GM21576 (cell line): ENCODE measurements at regions not wholly inside any gene's neighbourhood (a gene's known extent, or its start where the extent isn't known, plus 50 kb on each side); places are given as distances from the start of the nearest gene placed in this dataset.

Source experiments
- ATAC-seq: cut with Tn5 transposase; IDR thresholded peaks from one replicate; pipeline ENCODE4 v1.9.1; 2021; ENCODE audit warnings: mild to moderate bottlenecking, moderate library complexity; ENCODE audit not compliant: unreplicated experiment

DNA sequence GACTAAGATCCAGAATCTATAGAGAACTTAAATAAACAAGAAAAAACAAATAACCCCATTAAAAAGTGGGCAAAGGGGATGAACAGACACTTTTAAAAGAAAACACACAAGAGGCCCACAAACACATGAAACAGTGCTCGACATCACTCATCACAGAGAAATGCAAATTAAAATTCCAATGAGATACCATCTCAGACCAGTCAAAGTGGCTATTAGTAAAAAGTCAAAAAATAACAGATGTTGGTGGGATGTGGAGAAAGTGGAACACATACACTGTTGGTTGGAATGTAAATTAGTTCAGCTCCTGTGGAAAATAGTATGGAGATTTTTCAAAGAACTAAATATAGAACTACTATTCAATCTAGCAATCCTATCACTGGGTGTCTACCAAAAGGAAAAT lies 143.1 kb downstream of the IFI44 start:
- ATAC-seq: no peak

DNA sequence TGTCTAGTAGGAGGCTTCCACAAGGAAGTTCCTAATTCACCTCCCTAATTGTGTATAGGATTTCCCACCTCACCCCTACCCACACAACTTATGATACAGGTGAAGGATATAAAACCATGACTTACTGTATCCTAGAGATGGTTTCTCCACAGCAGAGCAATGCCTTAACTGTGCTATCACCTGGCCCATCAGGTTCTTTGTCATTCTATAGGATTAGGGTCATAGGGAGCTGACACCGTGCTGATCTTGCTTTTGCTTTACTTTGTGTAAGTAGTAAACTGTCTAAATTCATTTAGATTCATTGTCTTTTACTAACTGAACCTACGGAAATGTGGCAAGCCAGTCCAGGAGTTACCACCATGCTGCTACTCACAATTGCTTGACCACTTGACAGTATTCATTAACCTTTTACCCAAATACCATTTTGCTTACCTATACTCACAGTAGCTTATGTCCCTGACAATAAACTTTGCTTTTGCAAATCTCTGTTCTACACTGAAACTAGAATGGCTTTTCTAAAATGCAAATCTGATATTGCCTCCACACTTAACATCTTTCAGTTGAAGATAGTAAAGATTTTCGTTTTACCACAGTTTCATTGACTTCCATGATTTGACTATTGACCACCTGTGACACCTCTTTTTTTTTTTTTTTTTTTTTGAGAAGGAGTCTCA lies 147.6 kb downstream of the IFI44 start:
- ATAC-seq: peak; percentile 55

DNA sequence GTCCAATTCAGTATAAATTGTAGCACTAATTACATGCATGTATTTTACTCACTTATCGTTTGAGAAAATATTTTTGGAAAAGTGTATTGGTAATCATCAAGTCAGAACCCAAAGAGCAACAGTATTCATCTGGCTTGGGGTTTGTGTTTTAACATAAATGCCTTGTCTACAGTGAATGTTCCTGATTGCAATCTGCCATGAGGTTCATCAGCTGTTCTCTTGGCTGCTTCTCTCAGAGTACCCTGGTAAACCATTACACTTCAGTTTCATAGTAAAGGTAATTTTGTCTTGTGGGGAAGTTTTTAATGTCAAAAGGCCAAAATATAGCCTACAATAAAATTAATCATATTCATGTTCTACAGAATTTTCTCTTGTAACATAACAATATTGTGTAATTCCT lies 150.3 kb downstream of the IFI44 start:
- ATAC-seq: no peak

DNA sequence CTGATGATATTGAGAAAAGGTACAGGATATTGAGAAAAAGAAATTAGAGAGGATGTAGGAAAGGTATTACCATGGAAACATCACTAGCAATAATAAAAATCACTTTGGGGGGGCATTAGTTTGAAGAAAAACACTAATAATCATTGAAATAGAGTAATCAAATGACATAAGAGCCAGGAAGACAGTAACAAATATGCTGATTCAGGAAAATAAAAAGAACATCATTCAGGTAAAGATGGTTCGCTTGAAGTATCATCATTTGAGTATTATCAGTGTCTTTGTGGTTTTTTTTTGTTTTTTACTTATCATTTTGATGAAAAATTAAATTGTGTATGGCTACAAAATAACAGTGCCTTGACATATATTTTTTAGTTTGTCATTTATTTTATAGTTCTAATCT lies 164.5 kb downstream of the IFI44 start:
- ATAC-seq: no peak

DNA sequence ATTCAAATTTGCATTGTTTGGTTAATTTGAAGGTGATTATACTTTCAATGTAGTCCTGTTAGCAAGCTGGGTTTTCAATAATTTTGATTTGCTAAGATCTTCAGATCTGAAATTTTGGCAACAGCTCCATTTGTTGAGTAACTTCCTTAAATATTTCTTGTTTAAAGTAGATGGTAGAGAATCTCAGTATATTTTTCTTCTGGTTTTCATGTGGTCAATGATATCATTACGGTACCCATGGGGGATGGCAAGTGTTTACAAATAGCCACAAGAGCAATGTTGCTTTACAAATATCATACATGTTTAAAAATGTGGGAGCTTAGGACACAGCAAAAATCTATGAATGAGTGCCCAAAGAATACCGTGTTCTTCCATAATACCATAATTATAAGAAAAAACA lies 175.9 kb downstream of the IFI44 start:
- ATAC-seq: no peak

DNA sequence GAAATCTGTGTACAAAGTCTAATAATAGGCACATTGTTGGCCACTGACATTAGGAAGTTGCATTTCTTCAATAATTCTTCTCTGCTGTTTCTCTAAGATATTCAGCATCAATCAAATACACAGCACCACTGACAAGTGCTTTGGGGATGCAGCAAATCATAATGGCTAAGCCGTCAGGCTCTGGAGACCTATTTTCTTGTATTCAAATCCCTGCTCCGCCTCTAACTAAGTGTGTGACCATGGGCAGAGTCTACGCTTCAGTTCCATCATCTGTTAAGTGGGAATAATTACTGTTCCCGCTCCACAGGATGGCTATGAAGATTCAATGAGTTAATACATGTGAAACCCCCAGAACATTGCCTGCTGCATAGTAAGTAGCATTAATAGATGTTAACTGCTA lies 176.9 kb downstream of the ADGRL4 start:
- ATAC-seq: no peak

DNA sequence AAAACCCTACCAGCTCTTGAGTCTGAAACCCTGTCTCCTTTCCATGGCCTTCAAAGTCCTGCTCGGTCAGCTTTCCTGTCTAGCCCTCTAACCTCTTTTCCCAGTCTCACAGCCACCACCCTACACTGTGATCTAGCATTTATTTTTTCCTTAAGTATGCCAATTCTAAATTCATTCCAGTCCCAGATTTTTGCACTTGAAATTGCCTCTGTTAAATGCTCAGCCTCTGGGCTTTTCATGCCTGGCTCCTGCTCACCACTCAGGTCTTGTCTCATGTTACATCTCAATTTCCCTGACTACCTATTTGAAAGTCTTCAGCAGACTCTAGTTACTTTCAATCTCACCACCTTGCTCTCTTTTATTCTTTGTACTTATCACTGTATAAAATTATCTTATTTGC lies 176.2 kb downstream of the ADGRL4 start:
- ATAC-seq: no peak

DNA sequence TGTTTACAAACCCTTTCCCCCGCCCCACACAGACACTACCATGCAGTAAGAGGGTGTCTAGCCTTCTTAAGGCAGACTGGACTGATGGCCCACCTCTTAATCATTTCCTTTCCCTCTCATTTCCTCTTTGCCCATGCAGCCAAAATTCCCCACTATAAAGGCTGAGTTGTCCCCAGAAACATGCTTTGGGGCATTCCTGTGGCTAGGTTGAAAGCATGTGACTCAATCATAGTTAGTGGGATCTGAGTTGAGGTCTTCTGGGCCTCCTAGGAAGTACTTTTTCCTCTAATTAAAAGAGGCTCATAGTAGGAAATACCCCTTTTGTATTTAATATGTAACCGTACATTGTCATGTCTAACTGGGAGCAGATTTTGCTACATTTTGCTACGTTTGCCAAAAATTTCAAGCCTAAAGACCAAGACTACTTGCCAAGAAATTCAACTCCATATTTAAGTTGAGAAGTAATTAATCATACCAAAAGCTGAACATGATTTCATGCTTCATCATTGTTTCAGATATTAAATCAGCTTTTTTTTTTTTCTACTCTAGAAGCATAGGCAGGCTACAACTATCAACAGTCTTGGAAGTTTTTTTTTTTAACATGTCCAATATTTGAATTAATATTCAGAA lies 174.7 kb downstream of the ADGRL4 start:
- no peak for ATAC-seq

DNA sequence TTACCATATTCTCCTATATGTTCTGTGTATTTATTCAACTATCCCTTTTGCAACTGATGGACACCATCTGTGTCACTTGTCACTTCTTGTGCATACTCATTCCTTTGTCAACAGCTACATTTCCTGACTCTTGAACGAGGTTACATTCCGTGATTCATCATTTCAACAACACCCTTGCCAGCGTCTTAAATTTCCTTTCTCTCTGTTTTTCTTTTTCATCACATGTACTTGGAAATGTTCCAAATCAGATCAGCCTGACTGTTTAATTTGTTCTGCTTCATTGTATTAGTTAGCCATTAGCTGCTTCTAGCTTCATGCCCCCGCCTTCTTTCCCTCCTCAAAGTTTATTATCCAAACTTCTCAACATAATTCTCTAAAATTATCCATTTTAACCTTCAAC lies 173.0 kb downstream of the ADGRL4 start:
- no peak for ATAC-seq

DNA sequence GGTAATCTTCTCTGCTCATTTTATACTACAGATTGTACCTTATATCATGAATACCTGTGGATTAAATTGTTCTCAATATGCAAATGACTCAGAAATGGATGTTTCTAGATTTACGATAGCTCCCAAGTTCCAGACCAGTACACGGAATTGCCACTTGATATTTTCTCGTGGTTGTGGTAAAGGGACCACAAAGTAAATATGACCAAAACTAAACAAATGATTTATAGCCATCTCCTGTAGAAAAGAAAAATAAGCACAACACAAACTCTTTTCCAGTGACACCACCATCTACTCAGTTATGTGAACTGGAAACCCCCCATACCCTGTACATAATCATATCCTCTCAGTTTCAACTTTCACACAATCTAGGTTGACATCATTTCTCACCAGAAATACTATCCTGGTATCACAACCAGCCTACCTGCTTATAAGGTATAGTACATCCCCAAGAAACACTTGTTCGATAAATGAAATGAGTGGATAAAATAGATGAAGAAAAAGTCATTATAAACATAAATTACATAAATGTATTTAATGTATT lies 172.3 kb downstream of the ADGRL4 start:
- no peak for ATAC-seq

DNA sequence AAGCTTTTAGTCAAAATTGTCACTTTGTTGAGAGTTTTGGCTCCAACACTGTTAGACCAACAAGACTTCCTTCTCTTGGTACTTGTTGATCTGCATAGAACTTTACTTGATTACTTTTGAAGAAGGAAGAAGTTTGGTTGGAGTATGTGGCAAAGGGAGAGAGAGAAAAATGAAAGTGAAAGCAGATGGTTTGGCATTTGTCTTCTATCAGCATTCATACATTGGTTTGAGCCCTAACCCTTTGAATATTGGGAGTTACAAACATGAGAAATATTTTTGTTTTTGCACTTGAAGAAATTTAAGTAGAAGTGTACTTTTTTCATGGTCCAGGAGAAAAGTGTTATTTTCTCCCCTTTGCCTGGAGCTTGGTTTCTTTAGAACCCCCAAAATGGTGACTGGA lies 169.8 kb downstream of the ADGRL4 start:
- ATAC-seq: no peak

DNA sequence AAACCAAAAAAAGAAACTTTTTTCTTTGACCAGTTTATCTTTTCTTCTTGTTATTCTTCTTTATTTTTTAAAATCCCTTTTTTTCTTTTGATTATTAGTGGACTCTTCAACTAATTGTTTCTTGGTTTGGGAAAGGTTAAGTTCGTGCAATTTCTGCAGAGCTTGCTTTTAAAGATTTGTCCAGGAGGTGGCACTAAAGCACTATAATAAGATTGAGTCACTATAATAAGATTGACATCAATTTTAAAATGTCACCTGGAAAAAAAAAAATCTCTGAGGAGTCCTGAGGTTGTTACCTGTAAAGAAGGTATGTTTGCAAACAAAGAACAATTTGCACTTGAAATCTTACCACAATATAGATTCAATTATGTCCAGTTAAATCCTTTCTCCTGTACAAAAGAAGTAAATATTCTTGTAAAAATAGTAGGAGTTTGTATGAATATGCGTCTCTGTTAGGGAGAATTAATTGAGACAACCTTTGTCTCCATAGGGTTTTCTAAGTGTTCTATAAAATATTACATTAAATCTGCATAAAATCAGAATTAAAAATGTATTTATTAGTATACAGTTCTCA lies 166.7 kb downstream of the ADGRL4 start:
- ATAC-seq: peak; percentile 48
